ENCODE measurements at regions not wholly inside any gene's neighbourhood (a gene's known extent, or its start where the extent isn't known, plus 50 kb on each side); places are given as distances from the start of the nearest gene placed in this dataset.

GRCh38 chr11:13884158-13884799 lies 78.2 kb upstream of the SPON1 start:
- Histone ChIP-seq H3K4me3 (no peak overlapping the region), H3K4me1 (no peaks in the 10 kb centered on the region), H3K27me3 (no peaks in the 10 kb centered on the region), H3K36me3 (no peaks in the 10 kb centered on the region), H3K9me3 (no peaks in the 10 kb centered on the region), H3K27ac (no peak overlapping the region)
- intact Hi-C loops (cut with DNase I; ENCODE audit: low total_unique reads), result no loop called here
- DNase-seq, result no peak
- TF ChIP-seq POLR2A (IDR thresholded peaks at IDR 0.05) (no peak), CTCF (IDR thresholded peaks at IDR 0.05) (no peak)

- no peaks in the 10 kb centered on the region for H3K36me3 ChIP-seq
- no peak for DNase-seq
- H3K27me3 ChIP-seq, result no peaks in the 10 kb centered on the region
- intact Hi-C loops (cut with DNase I; ENCODE audit: low total_unique reads), result no loop called here
- no peak for TF ChIP-seq POLR2A (IDR thresholded peaks at IDR 0.05)
- no peak for TF ChIP-seq CTCF (IDR thresholded peaks at IDR 0.05)
- no peaks in the 10 kb centered on the region for H3K4me1 ChIP-seq
- no peaks in the 10 kb centered on the region for H3K9me3 ChIP-seq
- H3K4me3 ChIP-seq, result no peak overlapping the region
- H3K27ac ChIP-seq, result no peak overlapping the region
Measured at GRCh38 chr11:13885083-13885482, 77.4 kb upstream of the SPON1 start.

- no peak for TF ChIP-seq CTCF (IDR thresholded peaks at IDR 0.05)
- no peak for TF ChIP-seq POLR2A (IDR thresholded peaks at IDR 0.05)
- Histone ChIP-seq H3K4me1 (no peaks in the 10 kb centered on the region), H3K4me3 (no peak overlapping the region), H3K9me3 (no peaks in the 10 kb centered on the region), H3K27ac (no peak overlapping the region), H3K27me3 (no peaks in the 10 kb centered on the region), H3K36me3 (no peaks in the 10 kb centered on the region)
- DNase-seq, result no peak
- intact Hi-C loops (cut with DNase I; ENCODE audit: low total_unique reads), result no loop called here
Measured at GRCh38 chr11:13889552-13890249, 72.8 kb upstream of the SPON1 start.

GRCh38 chr11:13891911-13892310 lies 70.6 kb upstream of the SPON1 start:
- Histone ChIP-seq H3K9me3 (no peaks in the 10 kb centered on the region), H3K4me3 (no peak overlapping the region), H3K27ac (no peak overlapping the region), H3K4me1 (no peaks in the 10 kb centered on the region), H3K36me3 (no peaks in the 10 kb centered on the region), H3K27me3 (no peaks in the 10 kb centered on the region)
- intact Hi-C loops (cut with DNase I; ENCODE audit: low total_unique reads), result no loop called here
- DNase-seq, result no peak
- TF ChIP-seq CTCF (IDR thresholded peaks at IDR 0.05), result no peak

- no peak for DNase-seq
- Histone ChIP-seq H3K9me3 (no peaks in the 10 kb centered on the region), H3K4me3 (no peak overlapping the region), H3K36me3 (no peaks in the 10 kb centered on the region), H3K27ac (no peak overlapping the region), H3K4me1 (no peaks in the 10 kb centered on the region), H3K27me3 (no peaks in the 10 kb centered on the region)
- intact Hi-C loops (cut with DNase I; ENCODE audit: low total_unique reads), result no loop called here
- no peak for TF ChIP-seq POLR2A (IDR thresholded peaks at IDR 0.05)
- no peak for TF ChIP-seq CTCF (IDR thresholded peaks at IDR 0.05)
Measured at GRCh38 chr11:13896175-13896980, 66.1 kb upstream of the SPON1 start.

Measured in uterus (tissue), 3 donors.